MM.1S (cell line): ENCODE measurements at regions not wholly inside any gene's neighbourhood (a gene's known extent, or its start where the extent isn't known, plus 50 kb on each side); places are given as distances from the start of the nearest gene placed in this dataset.

Experiments
- DNase-seq: peaks from one replicate; pipeline ENCODE4 v3.0.0-alpha.2; 2015
- H2AFZ ChIP-seq: fragments of 300-600 bp; sonication (generic); 2 replicates; pipeline ENCODE4 v1.6.0; 2016; ENCODE audit warnings: antibody characterized with exemption, low read length
- H3F3A ChIP-seq: fragments of 300-600 bp; sonication (generic); 2 replicates; pipeline ENCODE4 v1.6.1; 2016; ENCODE audit warnings: mild to moderate bottlenecking, antibody characterized with exemption, low read length, moderate library complexity, mixed read lengths; ENCODE audit not compliant: insufficient read depth
- H3K27ac ChIP-seq: fragments of 300-600 bp; sonication (generic); 2 replicates; pipeline ENCODE4 v1.5.1; 2016; ENCODE audit warnings: mild to moderate bottlenecking, low read length
- H3K27me3 ChIP-seq: fragments of 300-600 bp; sonication (generic); replicated peaks from 2 replicates; pipeline ENCODE4 v1.6.0; 2016; ENCODE audit warnings: low read length; ENCODE audit not compliant: insufficient read depth
- H3K36me3 ChIP-seq: fragments of 300-600 bp; sonication (generic); replicated peaks from 2 replicates; pipeline ENCODE4 v1.6.1; 2016; ENCODE audit warnings: mild to moderate bottlenecking, low read length, mixed read lengths; ENCODE audit not compliant: insufficient read depth
- H3K4me1 ChIP-seq: fragments of 300-600 bp; sonication (generic); 2 replicates; pipeline ENCODE4 v1.6.1; 2016; ENCODE audit warnings: low read length, mixed read lengths
- H3K4me2 ChIP-seq: fragments of 300-600 bp; sonication (generic); 2 replicates; pipeline ENCODE4 v1.6.0; 2016; ENCODE audit warnings: low read depth, low read length
- H3K4me3 ChIP-seq: fragments of 300-600 bp; sonication (generic); 2 replicates; pipeline ENCODE4 v1.5.1; 2016; ENCODE audit warnings: low read length, mixed read lengths
- H3K79me2 ChIP-seq: fragments of 300-600 bp; sonication (generic); 2 replicates; pipeline ENCODE4 v1.6.1; 2016; ENCODE audit warnings: mixed run types, low read length, mixed read lengths
- H3K9ac ChIP-seq: fragments of 300-600 bp; sonication (generic); 2 replicates; pipeline ENCODE4 v1.6.1; 2016; ENCODE audit warnings: low read length, mixed read lengths
- H3K9me2 ChIP-seq: fragments of 300-600 bp; sonication (generic); replicated peaks from 2 replicates; pipeline ENCODE4 v1.6.1; 2016; ENCODE audit warnings: mild to moderate bottlenecking, low read length, mixed read lengths; ENCODE audit not compliant: insufficient read depth
- H3K9me3 ChIP-seq: fragments of 300-600 bp; sonication (generic); replicated peaks from 2 replicates; pipeline ENCODE4 v1.6.1; 2016; ENCODE audit warnings: mild to moderate bottlenecking, low read length, mixed read lengths; ENCODE audit not compliant: insufficient read depth
- H4K20me1 ChIP-seq: fragments of 300-600 bp; sonication (generic); 2 replicates; pipeline ENCODE4 v1.6.1; 2016; ENCODE audit warnings: mild to moderate bottlenecking, low read length, moderate library complexity, mixed read lengths; ENCODE audit not compliant: insufficient read depth
- CTCF ChIP-seq: fragments of 300-600 bp; sonication (generic); IDR thresholded peaks from 2 replicates; pipeline ENCODE4 v1.5.1; 2016; ENCODE audit warnings: antibody characterized with exemption, low read length, mixed read lengths
- EZH2 ChIP-seq: fragments of 300-600 bp; sonication (generic); optimal IDR thresholded peaks from 2 replicates; pipeline ENCODE3; 2017; ENCODE audit warnings: low read depth, mild to moderate bottlenecking, antibody characterized with exemption, low read length, mixed read lengths
- EZH2phosphoT487 ChIP-seq: fragments of 300-600 bp; sonication (generic); IDR thresholded peaks from 2 replicates; pipeline ENCODE4 v1.6.1; 2018; ENCODE audit warnings: antibody characterized with exemption, low read length

- Histone ChIP-seq H3K9me3 (no peaks in the 10 kb centered on the region), H3F3A (no peaks in the 10 kb centered on the region), H2AFZ (no peak overlapping the region), H3K4me1 (no peaks in the 10 kb centered on the region), H4K20me1 (no peaks in the 10 kb centered on the region), H3K36me3 (no peaks in the 10 kb centered on the region), H3K9ac (no peak overlapping the region), H3K79me2 (no peaks in the 10 kb centered on the region), H3K9me2 (no peaks in the 10 kb centered on the region), H3K27ac (no peak overlapping the region), H3K4me3 (no peak overlapping the region), H3K4me2 (no peak overlapping the region), H3K27me3 (no peaks in the 10 kb centered on the region)
- TF ChIP-seq EZH2 (no peak), EZH2phosphoT487 (no peak), CTCF (no peak)
- DNase-seq: no peak
These were observed 811.0 kb downstream of the METTL15 start for GRCh38 chr11:28919194-28919593.

GRCh38 chr11:28913883-28914282, 805.7 kb downstream of the METTL15 start:
- DNase-seq: no peak
- Histone ChIP-seq H3K9ac (no peak overlapping the region), H2AFZ (no peak overlapping the region), H3K79me2 (no peaks in the 10 kb centered on the region), H3K9me3 (no peaks in the 10 kb centered on the region), H3K4me1 (no peaks in the 10 kb centered on the region), H3F3A (no peaks in the 10 kb centered on the region), H3K4me2 (no peak overlapping the region), H3K36me3 (no peaks in the 10 kb centered on the region), H3K9me2 (no peaks in the 10 kb centered on the region), H3K27ac (no peak overlapping the region), H3K27me3 (no peaks in the 10 kb centered on the region), H3K4me3 (no peak overlapping the region), H4K20me1 (no peaks in the 10 kb centered on the region)
- TF ChIP-seq CTCF: no peak
- TF ChIP-seq EZH2phosphoT487: no peak
- TF ChIP-seq EZH2: no peak

- Histone ChIP-seq H3K36me3 (no peaks in the 10 kb centered on the region), H3K4me1 (no peaks in the 10 kb centered on the region), H3K79me2 (no peaks in the 10 kb centered on the region), H3F3A (no peaks in the 10 kb centered on the region), H3K27ac (no peak overlapping the region), H3K4me2 (no peak overlapping the region), H3K4me3 (no peak overlapping the region), H3K27me3 (no peaks in the 10 kb centered on the region), H3K9me3 (no peaks in the 10 kb centered on the region), H2AFZ (no peak overlapping the region), H4K20me1 (no peaks in the 10 kb centered on the region), H3K9me2 (no peaks in the 10 kb centered on the region), H3K9ac (no peak overlapping the region)
- DNase-seq: no peak
- no peak for TF ChIP-seq EZH2phosphoT487
- TF ChIP-seq CTCF: no peak
- TF ChIP-seq EZH2: no peak
These were observed 803.6 kb downstream of the METTL15 start for GRCh38 chr11:28911829-28912228.
